Skeletal muscle tissue (tissue), 3 donors: ENCODE measurements at regions not wholly inside any gene's neighbourhood (a gene's known extent, or its start where the extent isn't known, plus 50 kb on each side); places are given as distances from the start of the nearest gene placed in this dataset.
A peak's percentile ranks its signal among the peaks of the same experiment; 100 is the strongest.

Experiments
- H3K27ac ChIP-seq: one replicate; pipeline ENCODE4 v1.7.0; 2013; ENCODE audit warnings: mild to moderate bottlenecking, low read depth, low read length, inconsistent platforms
- H3K27me3 ChIP-seq, 3 donors: one replicate each; pipeline ENCODE4 v1.7.0; 2013; ENCODE audit warnings: low read length in 3 of 3; ENCODE audit not compliant: control insufficient read depth in 3 of 3, insufficient read depth in 3 of 3
- H3K36me3 ChIP-seq, 3 donors: one replicate each; pipeline ENCODE4 v1.7.0; 2013; ENCODE audit warnings: low read length in 3 of 3; ENCODE audit not compliant: control insufficient read depth in 3 of 3, insufficient read depth in 3 of 3
- H3K4me1 ChIP-seq, 3 donors: one replicate each; pipeline ENCODE4 v1.7.0; 2013; ENCODE audit warnings: low read length in 3 of 3, mild to moderate bottlenecking in 3 of 3; ENCODE audit not compliant: control insufficient read depth in 3 of 3, insufficient read depth in 3 of 3
- H3K4me3 ChIP-seq, 3 donors: one replicate each; pipeline ENCODE4 v1.7.0; 2013; ENCODE audit warnings: low read length in 3 of 3
- H3K9ac ChIP-seq, 3 donors: one replicate each; pipeline ENCODE4 v1.7.0; 2013; ENCODE audit warnings: low read length in 3 of 3, mild to moderate bottlenecking in 3 of 3, moderate library complexity in 2 of 3, low read depth in 1 of 3
- H3K9me3 ChIP-seq, 3 donors: one replicate each; pipeline ENCODE4 v1.7.0; 2013; ENCODE audit warnings: low read length in 3 of 3; ENCODE audit not compliant: control insufficient read depth in 3 of 3
- donor health status: Osteomylitis.

GRCh38 chr1:59007820-59008598 is 224.2 kb upstream of the JUN start:
- Histone ChIP-seq H3K36me3 (no peaks in the 10 kb centered on the region), H3K27ac (peak overlapping the region; percentile 64), H3K9ac (peak overlapping the region in 1 of 3 donors; percentile 11), H3K4me1 (peaks cover 14 to 21% (median 19%) of the 10 kb centered on the region in 3 donors), H3K27me3 (no peaks in the 10 kb centered on the region), H3K9me3 (no peaks in the 10 kb centered on the region), H3K4me3 (no peak overlapping the region)

- Histone ChIP-seq H3K36me3 (no peaks in the 10 kb centered on the region), H3K27me3 (no peaks in the 10 kb centered on the region), H3K4me1 (peaks cover 22 to 29% (median 24%) of the 10 kb centered on the region in 3 donors), H3K4me3 (peak overlapping the region in 1 of 3 donors; percentile 42), H3K9ac (peak overlapping the region in 1 of 3 donors; percentile 32), H3K27ac (peak overlapping the region; percentile 64), H3K9me3 (no peaks in the 10 kb centered on the region)
These were observed 224.9 kb upstream of the JUN start for GRCh38 chr1:59008599-59009347.

GRCh38 chr1:59011663-59012062 is 227.8 kb upstream of the JUN start:
- Histone ChIP-seq H3K27me3 (no peaks in the 10 kb centered on the region), H3K4me3 (no peak overlapping the region), H3K36me3 (no peaks in the 10 kb centered on the region), H3K9ac (no peak overlapping the region), H3K27ac (no peak overlapping the region), H3K9me3 (no peaks in the 10 kb centered on the region), H3K4me1 (peaks cover 30 to 47% (median 31%) of the 10 kb centered on the region in 3 donors)

GRCh38 chr1:59012378-59012777 is 228.5 kb upstream of the JUN start:
- H3K36me3 ChIP-seq = no peaks in the 10 kb centered on the region
- H3K9me3 ChIP-seq = no peaks in the 10 kb centered on the region
- H3K4me3 ChIP-seq = no peak overlapping the region
- H3K9ac ChIP-seq = no peak overlapping the region
- H3K27ac ChIP-seq = peak overlapping the region; percentile 78
- peaks cover 26 to 47% (median 30%) of the 10 kb centered on the region in 3 donors for H3K4me1 ChIP-seq
- no peaks in the 10 kb centered on the region for H3K27me3 ChIP-seq

- H3K4me1 ChIP-seq = peaks cover 23 to 49% (median 28%) of the 10 kb centered on the region in 3 donors
- H3K9me3 ChIP-seq = no peaks in the 10 kb centered on the region
- H3K27ac ChIP-seq = peak overlapping the region; percentile 78
- peak overlapping the region; percentile 15 to 72 (median 69) for H3K9ac ChIP-seq
- no peaks in the 10 kb centered on the region for H3K27me3 ChIP-seq
- no peaks in the 10 kb centered on the region for H3K36me3 ChIP-seq
- peak overlapping the region; percentile 36 to 49 (median 42) for H3K4me3 ChIP-seq
These were observed 229.6 kb upstream of the JUN start for GRCh38 chr1:59013276-59013927.

- Histone ChIP-seq H3K27ac (peak overlapping the region; percentile 78), H3K4me3 (peak overlapping the region in 2 of 3 donors; percentile 42 to 49), H3K27me3 (no peaks in the 10 kb centered on the region), H3K9me3 (no peaks in the 10 kb centered on the region), H3K9ac (peak overlapping the region; percentile 15 to 72 (median 69)), H3K4me1 (peaks cover 26 to 48% (median 28%) of the 10 kb centered on the region in 3 donors), H3K36me3 (no peaks in the 10 kb centered on the region)
These were observed 230.1 kb upstream of the JUN start for GRCh38 chr1:59013928-59014279.

- H3K27ac ChIP-seq = no peak overlapping the region
- peaks cover 34 to 55% (median 37%) of the 10 kb centered on the region in 3 donors for H3K4me1 ChIP-seq
- H3K9ac ChIP-seq = no peak overlapping the region
These were observed 231.0 kb upstream of the JUN start for GRCh38 chr1:59014827-59015226.

GRCh38 chr1:59015708-59016107 is 231.9 kb upstream of the JUN start:
- Histone ChIP-seq H3K9ac (no peak overlapping the region), H3K4me3 (no peak overlapping the region), H3K9me3 (no peaks in the 10 kb centered on the region), H3K4me1 (peaks cover 42 to 62% (median 44%) of the 10 kb centered on the region in 3 donors), H3K27ac (no peak overlapping the region), H3K27me3 (no peaks in the 10 kb centered on the region), H3K36me3 (no peaks in the 10 kb centered on the region)

More at GRCh38 chr1:59014827-59015226, 231.0 kb upstream of the JUN start:
- no peaks in the 10 kb centered on the region for H3K27me3 ChIP-seq
- H3K4me3 ChIP-seq = no peak overlapping the region
- no peaks in the 10 kb centered on the region for H3K36me3 ChIP-seq
- H3K9me3 ChIP-seq = no peaks in the 10 kb centered on the region

GRCh38 chr1:59016390-59016789 is 232.5 kb upstream of the JUN start:
- no peak overlapping the region for H3K4me3 ChIP-seq
- no peaks in the 10 kb centered on the region for H3K27me3 ChIP-seq
- no peak overlapping the region for H3K9ac ChIP-seq
- no peaks in the 10 kb centered on the region for H3K9me3 ChIP-seq
- peaks cover 44 to 64% (median 46%) of the 10 kb centered on the region in 3 donors for H3K4me1 ChIP-seq
- no peaks in the 10 kb centered on the region for H3K36me3 ChIP-seq
- H3K27ac ChIP-seq = no peak overlapping the region
